HCT116 (cell line): ENCODE measurements at regions not wholly inside any gene's neighbourhood (a gene's known extent, or its start where the extent isn't known, plus 50 kb on each side); places are given as distances from the start of the nearest gene placed in this dataset.

ENCODE experiments used
- ATAC-seq: fragments of 200-7000 bp; cut with Tn5 transposase; 2 replicates; pipeline ENCODE4 v1.9.1; 2020; ENCODE audit warnings: mild to moderate bottlenecking, moderate library complexity
- BruUV-seq: library from RNA; stranded (reverse); fragments of 400-500 nt; replicated peaks from 2 replicates; lab custom pipeline; 2021; lab: Mats Ljungman, UMichigan
- CTCF ChIA-PET: fragments of 300-600 bp; sonication (Branson Sonifier 250); formaldehyde crosslinking; loops from one replicate; lab custom pipeline; 2021; ENCODE audit warnings: antibody characterized with exemption; lab: Charles Lee
- POLR2A ChIA-PET: fragments of 300-600, 350-600 bp; sonication (Branson Sonifier 250); formaldehyde crosslinking; loops from one replicate; lab custom pipeline; 2021; ENCODE audit warnings: antibody characterized with exemption; lab: Charles Lee
- RAD21 ChIA-PET, 2 experiments: fragments of 300-600 bp; sonication (Branson Sonifier 250); formaldehyde crosslinking; loops; one replicate each; lab custom pipeline; 2023; ENCODE audit warnings: low total read pairs in 2 of 2; ENCODE audit not compliant: uncharacterized antibody in 2 of 2, unreplicated experiment in 2 of 2, low non-redundant PET in 1 of 2; lab: Charles Lee
- DNase-seq: peaks from one replicate; pipeline ENCODE4 v3.0.0-alpha.2; 2010; ENCODE audit warnings: low read depth, low spot score
- H2AFZ ChIP-seq: fragments of 200-600 bp; shearing (Covaris generic), sonication (generic); 2 replicates; pipeline ENCODE4 v1.6.1; 2017; ENCODE audit warnings: low read depth, mixed run types, mixed read lengths, antibody characterized with exemption, low read length; ENCODE audit not compliant: poor library complexity, severe bottlenecking
- H3K27ac ChIP-seq: 2 replicates; pipeline ENCODE4 v1.5.1; 2012; ENCODE audit warnings: low read depth, low read length
- H3K27me3 ChIP-seq: fragments of 200-600 bp; sonication (generic); 2 replicates; pipeline ENCODE4 v1.6.1; 2016; ENCODE audit warnings: mixed run types, low read length, mixed read lengths; ENCODE audit not compliant: insufficient read depth
- H3K36me3 ChIP-seq, 2 experiments: fragments of 200-500 bp in 1 of 2; fragments of 200-600 bp in 1 of 2; sonication (Bioruptor generic) in 1 of 2; sonication (generic) in 1 of 2; 2 replicates each; pipeline versions ENCODE4 v1.5.1 to v1.6.1; 2014 to 2016; ENCODE audit warnings: low read length in 2 of 2, inconsistent platforms in 1 of 2, mixed read lengths in 1 of 2, mixed run types in 1 of 2; ENCODE audit not compliant: insufficient read depth in 2 of 2, control insufficient read depth in 1 of 2
- H3K4me1 ChIP-seq, 2 experiments: fragments of 200-600 bp in 1 of 2; sonication (generic) in 1 of 2; 2 replicates each; pipeline versions ENCODE4 v1.5.1 to v1.6.1; 2012 to 2017; ENCODE audit warnings: low read length in 2 of 2, inconsistent platforms in 1 of 2, mild to moderate bottlenecking in 1 of 2, mixed read lengths in 1 of 2, mixed run types in 1 of 2, moderate library complexity in 1 of 2; ENCODE audit not compliant: insufficient read depth in 2 of 2, control insufficient read depth in 1 of 2
- H3K4me2 ChIP-seq: fragments of 200-600 bp; sonication (generic); 2 replicates; pipeline ENCODE4 v1.6.1; 2017; ENCODE audit warnings: mixed run types, low read length, mixed read lengths
- H3K4me3 ChIP-seq, 2 experiments: fragments of 200-600 bp in 1 of 2; sonication (generic) in 1 of 2; replicated peaks in 1 of 2; 2 replicates each; pipeline ENCODE4 v1.5.1; 2011 to 2016; ENCODE audit warnings: low read length in 2 of 2, control low read depth in 1 of 2, low read depth in 1 of 2, mild to moderate bottlenecking in 1 of 2, mixed read lengths in 1 of 2, mixed run types in 1 of 2
- H3K79me2 ChIP-seq: fragments of 200-600 bp; sonication (generic); 2 replicates; pipeline ENCODE4 v1.6.1; 2017; ENCODE audit warnings: mild to moderate bottlenecking, mixed run types, low read length, moderate library complexity, mixed read lengths; ENCODE audit not compliant: insufficient read depth
- H3K9ac ChIP-seq: fragments of 200-600 bp; sonication (generic); 2 replicates; pipeline ENCODE4 v1.6.1; 2016; ENCODE audit warnings: low read length, mixed read lengths
- H3K9me2 ChIP-seq: fragments of 200-600 bp; sonication (generic), shearing (Covaris generic); 2 replicates; pipeline ENCODE4 v1.6.1; 2017; ENCODE audit warnings: mixed run types, mild to moderate bottlenecking, moderate library complexity; ENCODE audit not compliant: insufficient read depth
- H3K9me3 ChIP-seq, 2 experiments: fragments of 200-500 bp in 1 of 2; fragments of 200-600 bp in 1 of 2; sonication (Bioruptor generic) in 1 of 2; sonication (generic) in 1 of 2; 2 replicates each; pipeline ENCODE4 v1.6.1; 2014 to 2017; ENCODE audit warnings: low read length in 2 of 2, mixed read lengths in 2 of 2, inconsistent platforms in 1 of 2, low read depth in 1 of 2, mild to moderate bottlenecking in 1 of 2, mixed run types in 1 of 2, moderate library complexity in 1 of 2; ENCODE audit not compliant: control insufficient read depth in 1 of 2, insufficient read depth in 1 of 2
- H4K20me1 ChIP-seq: fragments of 200-600 bp; sonication (generic), shearing (Covaris generic); 2 replicates; pipeline ENCODE4 v1.6.1; 2017; ENCODE audit warnings: mixed run types, mild to moderate bottlenecking, moderate library complexity; ENCODE audit not compliant: insufficient read depth
- ATF3 ChIP-seq: IDR thresholded peaks from 2 replicates; pipeline ENCODE4 v1.6.1; 2012
- CBX3 ChIP-seq: IDR thresholded peaks from 2 replicates; pipeline ENCODE4 v1.6.1; 2012; ENCODE audit warnings: low read depth
- CEBPB ChIP-seq: IDR thresholded peaks from 2 replicates; pipeline ENCODE4 v1.6.1; 2012; ENCODE audit warnings: low read depth
- CTCF ChIP-seq, 3 experiments: fragments of 200-600 bp in 1 of 3; sonication (generic) in 1 of 3; IDR thresholded peaks in 2 of 3; conservative IDR thresholded peaks in 1 of 3; 2 replicates each; pipeline ENCODE4 v1.5.1; 2012 to 2017; ENCODE audit warnings: low read depth in 2 of 3, low read length in 2 of 3, antibody characterized with exemption in 1 of 3, borderline replicate concordance in 1 of 3, control low read depth in 1 of 3, mild to moderate bottlenecking in 1 of 3, mixed read lengths in 1 of 3, mixed run types in 1 of 3, moderate library complexity in 1 of 3; ENCODE audit not compliant: insufficient read depth in 1 of 3
- EGR1 ChIP-seq: IDR thresholded peaks from 2 replicates; pipeline ENCODE4 v1.6.1; 2012; ENCODE audit warnings: low read depth
- ELF1 ChIP-seq: IDR thresholded peaks from 2 replicates; pipeline ENCODE4 v1.6.1; 2012; ENCODE audit warnings: low read depth, borderline replicate concordance
- EZH2 ChIP-seq: fragments of 200-600 bp; sonication (generic); IDR thresholded peaks from 2 replicates; pipeline ENCODE4 v1.6.1; 2017; ENCODE audit warnings: antibody characterized with exemption, mixed run types
- MAX ChIP-seq: IDR thresholded peaks from 2 replicates; pipeline ENCODE4 v1.6.1; 2012
- REST ChIP-seq: IDR thresholded peaks from 2 replicates; pipeline ENCODE4 v1.6.1; 2012; ENCODE audit warnings: low read depth
- ZBTB33 ChIP-seq: IDR thresholded peaks from 2 replicates; pipeline ENCODE4 v1.6.1; 2011; ENCODE audit warnings: mild to moderate bottlenecking, low read length, moderate library complexity; ENCODE audit not compliant: insufficient replicate concordance; ENCODE audit errors: extremely low read depth
- ZFX ChIP-seq: fragments of 450-650 bp; IDR thresholded peaks from 2 replicates; pipeline ENCODE4 v1.6.1; 2017
- ZNF274 ChIP-seq: fragments of 200-500 bp; sonication (Bioruptor generic); IDR thresholded peaks from 2 replicates; pipeline ENCODE4 v1.6.1; 2014; ENCODE audit warnings: mild to moderate bottlenecking, low read depth, low read length, inconsistent platforms
- intact Hi-C: fragments of 100-400 bp; cut with micrococcal nuclease; formaldehyde crosslinking; loops from 2 replicates; pipeline ENCODE4 v1.10.0; 2022

- no peak for TF ChIP-seq CTCF (IDR thresholded peaks at IDR 0.05 in 2 of 3, conservative IDR thresholded peaks at IDR 0.05 in 1 of 3; ENCODE audit: borderline replicate concordance in 1 of 3, insufficient read depth in 1 of 3, low read depth in 2 of 3, low read length in 2 of 3)
Observed at GRCh38 chr10:131495892-131496291, 184.4 kb upstream of the TCERG1L start (continued).

- ATAC-seq (no peak), DNase-seq (no peak)
- TF ChIP-seq ATF3, result no peak
- TF ChIP-seq CEBPB, result no peak
- no peak for TF ChIP-seq EGR1
- no peak for TF ChIP-seq ZNF274
- no peak for TF ChIP-seq REST
- no peak for TF ChIP-seq ZBTB33
- TF ChIP-seq MAX, result no peak
- no peak for TF ChIP-seq CBX3
- no peak for TF ChIP-seq CTCF (IDR thresholded peaks at IDR 0.05 in 2 of 3, conservative IDR thresholded peaks at IDR 0.05 in 1 of 3; ENCODE audit: borderline replicate concordance in 1 of 3, insufficient read depth in 1 of 3, low read depth in 2 of 3, low read length in 2 of 3)
- no peak for TF ChIP-seq ELF1
- TF ChIP-seq EZH2, result no peak
- TF ChIP-seq ZFX, result no peak
- TF ChIP-seq, all 23 proteins: peak for 0
- Histone ChIP-seq H3K27me3 (no peaks in the 10 kb centered on the region), H3K4me3 (no peak overlapping the region), H3K4me2 (no peak overlapping the region), H3K9me3 (no peaks in the 10 kb centered on the region), H3K9me2 (no peaks in the 10 kb centered on the region), H3K27ac (no peak overlapping the region), H2AFZ (no peak overlapping the region), H3K4me1 (no peaks in the 10 kb centered on the region), H3K79me2 (no peaks in the 10 kb centered on the region), H3K36me3 (no peaks in the 10 kb centered on the region), H3K9ac (no peak overlapping the region), H4K20me1 (no peaks in the 10 kb centered on the region)
- intact Hi-C loops, result no loop called here
- ChIA-PET CTCF (no interaction called here), RAD21 (no interaction called here), POLR2A (no interaction called here)
- no TSS peak for BruUV-seq
Observed at GRCh38 chr10:131496351-131497052, 185.0 kb upstream of the TCERG1L start.
